GM12874 (cell line): ENCODE measurements at regions not wholly inside any gene's neighbourhood (a gene's known extent, or its start where the extent isn't known, plus 50 kb on each side); places are given as distances from the start of the nearest gene placed in this dataset.

ENCODE experiments used
- CTCF ChIP-seq: IDR thresholded peaks from 2 replicates; pipeline ENCODE4 v1.5.1; 2011; ENCODE audit warnings: low read depth, mild to moderate bottlenecking, control low read depth, low read length, moderate library complexity; ENCODE audit not compliant: insufficient read depth

GRCh38 chr5:4108690-4109089, 513.1 kb downstream of the IRX1 start:
- TF ChIP-seq CTCF, result no peak

DNA sequence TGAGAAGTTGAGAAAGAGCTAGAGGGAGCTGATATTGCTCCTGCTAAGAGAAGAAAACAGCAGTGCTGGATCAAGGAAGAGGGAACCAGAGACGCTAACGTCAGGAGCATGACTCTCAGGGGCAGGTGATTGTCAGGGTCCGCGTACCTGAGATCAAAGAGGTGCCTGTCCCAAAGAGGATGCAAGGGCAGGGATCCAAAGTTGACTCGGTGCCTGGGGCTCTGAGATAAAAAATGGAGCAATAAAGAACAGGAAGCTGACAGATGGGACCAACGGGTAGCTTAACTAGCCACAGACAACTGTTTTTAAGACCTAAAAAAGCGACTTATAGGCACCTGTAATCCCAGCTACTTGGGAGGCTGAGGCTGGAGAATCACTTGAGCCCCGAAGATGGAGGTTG, 517.8 kb downstream of the IRX1 start:
- no peak for TF ChIP-seq CTCF

DNA sequence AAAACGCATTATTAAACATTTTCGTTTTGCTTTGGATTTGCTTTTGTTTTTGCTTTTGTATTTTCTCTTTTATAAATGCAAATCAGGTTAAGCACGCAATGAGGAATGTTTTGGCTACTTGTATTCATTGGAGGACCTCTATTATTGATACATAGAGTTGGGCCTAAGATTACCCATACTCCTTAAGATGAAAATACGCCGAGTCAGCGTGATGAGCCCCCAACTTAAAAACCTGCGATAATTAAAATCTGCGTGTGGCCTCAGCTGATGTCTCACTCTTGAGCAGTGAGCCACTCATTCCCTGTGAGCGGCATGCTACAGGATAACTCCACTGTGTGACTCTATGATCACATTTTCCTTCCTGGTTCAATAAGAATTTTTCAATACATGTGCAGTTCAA, 518.3 kb downstream of the IRX1 start:
- TF ChIP-seq CTCF, result no peak

- no peak for TF ChIP-seq CTCF
These were observed 518.8 kb downstream of the IRX1 start for GRCh38 chr5:4114452-4114851.

DNA sequence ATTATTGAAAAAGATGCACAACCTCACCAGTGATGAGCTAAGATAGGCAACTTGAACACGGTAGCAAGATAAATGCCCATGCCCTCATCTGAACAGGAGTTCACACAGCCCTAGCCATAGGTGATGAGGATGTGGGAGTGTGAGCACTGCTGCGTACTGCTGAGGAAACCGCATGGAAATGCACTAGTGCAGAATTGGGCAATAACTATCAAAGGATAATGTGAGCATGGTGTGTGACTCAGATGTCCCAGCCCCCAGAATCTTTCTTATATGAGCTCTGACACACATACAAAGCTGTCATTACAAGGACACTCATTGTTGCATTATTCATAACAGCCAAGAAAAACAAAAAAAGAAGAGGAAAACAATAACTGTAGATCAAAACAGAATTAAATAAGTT, 521.2 kb downstream of the IRX1 start:
- TF ChIP-seq CTCF, result no peak

GRCh38 chr5:4124221-4124970, 528.8 kb downstream of the IRX1 start:
- TF ChIP-seq CTCF, result no peak

DNA sequence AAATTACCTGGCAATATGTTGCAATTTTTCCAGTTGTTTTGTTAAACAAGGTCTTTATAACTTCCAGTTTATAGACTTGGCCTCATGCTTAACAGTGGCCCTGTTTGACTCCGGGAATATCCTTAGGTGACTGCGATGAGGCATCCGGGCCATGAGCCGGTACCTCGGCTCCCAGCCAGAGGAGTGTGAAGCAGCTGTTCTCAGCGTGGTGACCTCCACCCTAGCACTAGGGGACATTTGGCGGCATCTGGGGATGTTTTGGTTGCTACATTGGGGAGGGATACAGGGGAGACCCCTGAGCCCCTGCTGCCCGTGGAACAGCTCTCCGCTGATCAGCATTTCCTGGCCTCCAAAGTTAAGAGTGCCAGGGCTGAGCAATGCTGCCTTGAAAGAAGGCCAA, 533.4 kb downstream of the IRX1 start:
- TF ChIP-seq CTCF, result no peak

GRCh38 chr5:4129523-4129922, 533.9 kb downstream of the IRX1 start:
- TF ChIP-seq CTCF, result no peak
